Right atrium auricular region (tissue), 2 donors: ENCODE measurements at regions not wholly inside any gene's neighbourhood (a gene's known extent, or its start where the extent isn't known, plus 50 kb on each side); places are given as distances from the start of the nearest gene placed in this dataset.

ENCODE experiments used
- DNase-seq: peaks from one replicate; pipeline ENCODE4 v3.0.0-alpha.2; 2019; ENCODE audit warnings: low spot score
- H3K27ac ChIP-seq, 2 donors: fragments of 200-600 bp; sonication (generic); 1 replicate in 1 of 2; 2 replicates in 1 of 2; pipeline ENCODE4 v1.5.1; 2016 to 2019
- H3K27me3 ChIP-seq, 2 donors: fragments of 200-600 bp; sonication (generic); one replicate each; pipeline versions ENCODE4 v1.5.1 to v1.6.0; 2017 to 2019
- H3K36me3 ChIP-seq: fragments of 200-600 bp; sonication (generic); one replicate; pipeline ENCODE4 v1.5.1; 2016
- H3K4me1 ChIP-seq, 2 donors: fragments of 200-600 bp; sonication (generic); one replicate each; pipeline versions ENCODE4 v1.5.1 to v1.6.0; 2017 to 2019
- H3K4me3 ChIP-seq, 2 donors: fragments of 200-600 bp; sonication (generic); 1 replicate in 1 of 2; 2 replicates in 1 of 2; pipeline ENCODE4 v1.5.1; 2017 to 2019; ENCODE audit warnings: mild to moderate bottlenecking in 1 of 2, moderate library complexity in 1 of 2
- H3K9me3 ChIP-seq, 2 donors: fragments of 200-600 bp; sonication (generic); one replicate each; pipeline ENCODE4 v1.5.1; 2019
- CTCF ChIP-seq, 2 donors: fragments of 200-600 bp; sonication (generic); IDR thresholded peaks; one replicate each; pipeline ENCODE4 v1.5.1; 2019; ENCODE audit warnings: antibody characterized with exemption in 2 of 2

- H3K4me3 ChIP-seq: no peak overlapping the region
- no peak for DNase-seq
- no peaks in the 10 kb centered on the region for H3K27me3 ChIP-seq
- H3K9me3 ChIP-seq: peaks cover 0 to 7% of the 10 kb centered on the region in 2 donors
- no peak overlapping the region for H3K27ac ChIP-seq
- TF ChIP-seq CTCF (IDR thresholded peaks at IDR 0.05): no peak
- no peaks in the 10 kb centered on the region for H3K36me3 ChIP-seq
- peaks cover 0 to 4% of the 10 kb centered on the region in 2 donors for H3K4me1 ChIP-seq
Measured at GRCh38 chr6:126107475-126108166, 121.3 kb downstream of the TRMT11 start.

GRCh38 chr6:126110512-126111270 lies 124.4 kb downstream of the TRMT11 start:
- Histone ChIP-seq H3K9me3 (no peaks in the 10 kb centered on the region), H3K4me3 (no peak overlapping the region), H3K27me3 (no peaks in the 10 kb centered on the region), H3K4me1 (peaks cover 0 to 4% of the 10 kb centered on the region in 2 donors), H3K27ac (no peak overlapping the region), H3K36me3 (no peaks in the 10 kb centered on the region)
- DNase-seq: no peak
- no peak for TF ChIP-seq CTCF (IDR thresholded peaks at IDR 0.05)

GRCh38 chr6:126111327-126111726 lies 125.0 kb downstream of the TRMT11 start:
- no peaks in the 10 kb centered on the region for H3K36me3 ChIP-seq
- peaks cover 0 to 4% of the 10 kb centered on the region in 2 donors for H3K4me1 ChIP-seq
- H3K9me3 ChIP-seq: no peaks in the 10 kb centered on the region
- H3K27ac ChIP-seq: no peak overlapping the region
- no peak overlapping the region for H3K4me3 ChIP-seq
- no peaks in the 10 kb centered on the region for H3K27me3 ChIP-seq
- no peak for DNase-seq
- TF ChIP-seq CTCF (IDR thresholded peaks at IDR 0.05): no peak

- Histone ChIP-seq H3K4me1 (peaks cover 0 to 4% of the 10 kb centered on the region in 2 donors), H3K27ac (no peak overlapping the region), H3K9me3 (no peaks in the 10 kb centered on the region), H3K4me3 (no peak overlapping the region), H3K27me3 (no peaks in the 10 kb centered on the region), H3K36me3 (no peaks in the 10 kb centered on the region)
- TF ChIP-seq CTCF (IDR thresholded peaks at IDR 0.05): no peak
- no peak for DNase-seq
Measured at GRCh38 chr6:126112171-126112632, 125.9 kb downstream of the TRMT11 start.

- no peaks in the 10 kb centered on the region for H3K27me3 ChIP-seq
Measured at GRCh38 chr6:126113261-126113660, 126.9 kb downstream of the TRMT11 start.

More at GRCh38 chr6:126113261-126113660, 126.9 kb downstream of the TRMT11 start:
- no peaks in the 10 kb centered on the region for H3K4me1 ChIP-seq
- H3K27ac ChIP-seq: no peak overlapping the region
- no peak for TF ChIP-seq CTCF (IDR thresholded peaks at IDR 0.05)
- H3K9me3 ChIP-seq: no peaks in the 10 kb centered on the region
- DNase-seq: no peak
- no peaks in the 10 kb centered on the region for H3K36me3 ChIP-seq
- no peak overlapping the region for H3K4me3 ChIP-seq
